Hematopoietic multipotent progenitor cell (in vitro differentiated cells): ENCODE measurements at regions not wholly inside any gene's neighbourhood (a gene's known extent, or its start where the extent isn't known, plus 50 kb on each side); places are given as distances from the start of the nearest gene placed in this dataset. TPM values are rescaled to one million over a fixed set of nuclear protein-coding genes. Genes with fewer than 3 reads are reported as not detected.
"Not testable (repeated sequence)": the region's sequence is repeated elsewhere in the genome, so short reads cannot be mapped to it uniquely, and the experiment has no call there.

Source experiments
- DNase-seq, 3 donors: peaks; one replicate each; pipeline ENCODE4 v3.0.0-alpha.2; 2011 to 2015; ENCODE audit warnings: low read depth in 2 of 3, low spot score in 2 of 3
- small RNA-seq: library from RNA; depleted of rRNA; stranded (forward); fragments of <200 nt; gene quantifications from one replicate; pipeline ENCODE3, GENCODE V24; 2012

DNA sequence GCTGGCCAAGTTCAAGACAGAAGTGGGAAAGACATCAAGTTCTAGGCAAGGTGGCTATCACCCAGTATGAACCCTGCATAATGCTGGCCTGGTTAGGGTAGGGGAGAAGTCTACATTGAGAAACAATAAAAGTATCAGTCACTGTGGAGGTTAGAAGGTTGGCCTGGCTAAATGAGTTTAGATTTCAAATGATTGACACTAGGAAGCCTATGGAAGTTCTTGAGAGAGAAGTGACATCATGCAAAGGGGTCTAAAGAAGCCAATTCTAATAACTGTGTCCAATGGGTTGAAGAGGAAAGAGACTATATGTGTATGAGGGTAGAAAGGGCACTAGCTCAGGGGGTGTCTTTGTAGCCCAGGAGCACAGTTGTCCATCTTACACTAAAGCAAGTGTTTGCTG lies 98.5 kb upstream of the MBIP start:
- DNase-seq: no peak

DNA sequence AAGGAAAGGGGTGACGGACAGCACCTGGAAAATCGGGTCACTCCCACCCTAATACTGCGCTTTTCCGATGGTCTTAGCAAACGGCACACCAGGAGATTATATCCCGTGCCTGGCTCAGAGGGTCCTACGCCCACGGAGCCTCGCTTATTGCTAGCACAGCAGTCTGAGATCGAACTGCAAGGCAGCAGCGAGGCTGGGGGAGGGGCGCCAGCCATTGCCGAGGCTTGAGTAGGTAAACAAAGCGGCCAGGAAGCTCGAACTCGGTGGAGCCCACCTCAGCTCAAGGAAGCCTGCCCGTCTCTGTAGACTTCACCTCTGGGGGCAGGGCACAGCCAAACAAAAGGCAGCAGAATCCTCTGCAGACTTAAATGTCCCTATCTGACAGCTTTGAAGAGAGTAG lies 91.5 kb upstream of the MBIP start:
- DNase-seq: not testable (repeated sequence)

GRCh38 chr14:36408388-36408787 lies 88.0 kb upstream of the MBIP start:
- no peak for DNase-seq

DNA sequence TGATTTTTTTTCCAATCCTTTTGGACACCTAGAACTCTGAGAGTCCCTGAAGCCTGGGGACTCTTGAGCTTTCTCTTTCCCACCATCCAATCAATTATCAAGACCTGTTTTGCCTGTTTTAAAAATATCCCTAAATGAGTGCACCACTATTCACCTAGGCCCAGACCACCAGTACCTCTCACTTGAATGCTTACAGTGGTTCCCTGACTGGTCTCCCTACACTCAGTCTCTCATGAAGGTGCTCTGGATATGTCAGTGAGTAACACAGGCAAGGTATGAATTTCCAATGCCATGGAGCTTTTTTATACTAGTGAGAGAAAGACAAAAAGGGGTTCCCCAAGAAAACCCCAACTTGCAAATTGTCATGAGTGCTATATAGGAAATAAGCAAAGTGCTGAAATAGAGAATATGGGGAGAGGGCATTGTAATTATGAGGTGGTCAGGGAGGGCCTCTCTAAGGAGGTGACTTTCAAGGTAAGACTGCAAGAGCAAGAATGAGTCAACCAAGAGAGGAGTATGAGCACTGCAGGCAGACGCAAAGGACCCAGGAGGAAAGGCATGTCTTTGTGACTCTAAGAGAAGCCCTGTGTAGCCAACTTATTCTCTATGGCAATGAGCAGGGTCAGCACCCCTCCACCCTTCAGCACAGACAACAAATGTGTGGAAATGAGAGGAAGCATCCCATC lies 85.3 kb upstream of the MBIP start:
- DNase-seq: no peak

GRCh38 chr14:36402867-36403266 lies 82.4 kb upstream of the MBIP start:
- DNase-seq: no peak

DNA sequence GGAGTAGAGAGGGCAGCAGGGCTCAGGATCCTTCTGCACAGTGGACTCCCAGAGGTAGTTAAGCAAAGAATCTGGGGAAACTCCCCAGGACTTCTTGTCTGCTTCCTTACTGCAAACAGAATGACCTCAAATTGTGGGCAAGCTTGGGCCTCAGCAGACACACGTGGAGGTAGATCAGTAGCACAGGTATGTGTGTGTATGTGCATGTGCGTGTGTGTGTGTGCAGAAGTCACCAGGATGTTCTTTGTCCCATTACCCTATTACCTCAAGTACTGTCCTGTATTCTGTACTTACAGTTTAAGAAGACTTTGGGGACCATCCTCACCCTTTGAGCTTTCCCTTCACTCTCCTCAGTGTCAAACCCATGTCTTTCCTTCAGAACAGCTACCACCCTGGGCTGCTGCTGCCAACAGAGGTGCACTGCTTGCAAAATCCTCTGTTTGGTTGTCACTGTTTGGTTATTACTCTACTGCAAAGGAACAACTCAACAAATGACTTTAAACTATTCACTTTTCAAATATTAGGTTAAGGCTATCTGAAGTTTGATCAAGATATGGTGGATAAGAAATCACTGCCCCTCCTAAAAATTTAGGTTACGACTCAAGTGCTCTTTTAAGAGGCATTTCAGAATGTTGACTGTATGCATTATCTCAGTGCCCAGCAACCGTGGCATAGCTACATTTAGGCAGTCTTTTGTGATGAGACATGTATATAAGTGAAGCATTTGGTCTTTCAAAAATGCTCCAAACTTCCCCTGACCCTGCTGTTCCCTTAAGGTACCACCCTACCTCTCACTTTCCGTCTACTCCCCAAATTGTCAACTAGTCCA lies 78.2 kb upstream of the MBIP start:
- no peak for DNase-seq

- DNase-seq: no peak
These were observed 76.9 kb upstream of the MBIP start for GRCh38 chr14:36397357-36397756.

- DNase-seq: no peak
These were observed 76.4 kb upstream of the MBIP start for GRCh38 chr14:36396798-36397197.

- no peak for DNase-seq
These were observed 74.2 kb upstream of the MBIP start for GRCh38 chr14:36394593-36394992.

GRCh38 chr14:36390718-36391117 lies 70.3 kb upstream of the MBIP start:
- DNase-seq: no peak

GRCh38 chr14:36383767-36384431 lies 63.5 kb upstream of the MBIP start:
- peak in 1 of 3 donors; percentile 16 for DNase-seq

DNA sequence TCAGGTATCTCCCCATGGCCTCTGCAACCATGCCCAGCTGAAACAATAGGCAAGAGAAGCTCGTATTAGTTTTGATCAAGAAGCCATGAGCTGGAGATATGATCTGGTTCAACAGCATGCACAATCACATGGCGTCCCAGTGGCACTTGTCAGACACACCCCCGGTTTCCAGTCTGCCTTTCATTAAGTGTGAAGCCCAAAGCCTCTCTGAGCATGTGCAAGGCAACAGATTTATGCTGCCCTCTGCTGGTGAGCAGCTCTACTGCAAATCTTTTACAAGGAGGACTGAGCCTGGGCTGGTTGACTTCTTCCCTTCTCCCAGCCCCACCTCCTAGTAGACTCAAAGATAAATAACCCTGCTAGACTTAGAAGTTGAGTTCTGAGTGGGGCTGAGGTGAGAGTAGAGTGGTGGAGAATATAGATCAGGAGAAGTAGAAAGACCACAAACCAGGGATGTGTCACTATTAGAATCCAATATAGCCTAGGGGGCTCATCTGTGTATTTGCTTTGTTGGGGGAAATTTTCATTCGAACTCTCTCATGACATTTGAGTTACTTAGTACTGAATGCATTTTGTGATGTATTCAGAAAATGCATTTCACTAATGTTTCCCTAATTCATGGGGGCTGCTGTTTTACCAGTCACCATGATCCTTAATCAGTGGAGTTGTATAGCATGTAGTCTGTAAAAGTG lies 53.7 kb upstream of the MBIP start:
- peak; percentile 19 to 87 (median 69) for DNase-seq

Small RNA genes lying in the stretch of these regions (small RNA-seq; reads per million reads assigned to genes)
- gene RNU7-93P: not detected
